Activated CD8-positive, alpha-beta T cell treated with anti-CD3 and anti-CD28 coated beads for 36 hours (primary cell): ENCODE measurements at regions not wholly inside any gene's neighbourhood (a gene's known extent, or its start where the extent isn't known, plus 50 kb on each side); places are given as distances from the start of the nearest gene placed in this dataset.

Source experiments
- ATAC-seq: fragments of 200-7000 bp; cut with Tn5 transposase; one replicate; pipeline ENCODE4 v1.10.0; 2021; ENCODE audit warnings: mild to moderate bottlenecking, moderate library complexity
- CTCF ChIA-PET: fragments of 350-600 bp; sonication (Branson Sonifier 250); formaldehyde crosslinking; loops from one replicate; lab custom pipeline; 2021; ENCODE audit warnings: antibody characterized with exemption; lab: Charles Lee
- POLR2A ChIA-PET: fragments of 350-600 bp; sonication (Branson Sonifier 250); formaldehyde crosslinking; loops from one replicate; lab custom pipeline; 2021; ENCODE audit warnings: antibody characterized with exemption; lab: Charles Lee
- DNase-seq: peaks from one replicate; pipeline ENCODE4 v3.0.0-alpha.2; 2020
- H3K27ac Mint-ChIP-seq: one replicate; pipeline ENCODE4 v1.8.0; 2021; ENCODE audit warnings: mild to moderate bottlenecking, mixed read lengths
- H3K27me3 Mint-ChIP-seq: one replicate; pipeline ENCODE4 v1.8.0; 2021; ENCODE audit warnings: mixed read lengths
- H3K36me3 Mint-ChIP-seq: one replicate; pipeline ENCODE4 v1.8.0; 2021; ENCODE audit warnings: low read depth, mixed read lengths
- H3K4me1 Mint-ChIP-seq: one replicate; pipeline ENCODE4 v1.8.0; 2021; ENCODE audit warnings: low read depth, mixed read lengths
- H3K4me3 Mint-ChIP-seq: one replicate; pipeline ENCODE4 v1.8.0; 2021; ENCODE audit warnings: mild to moderate bottlenecking, moderate library complexity, mixed read lengths
- H3K9me3 Mint-ChIP-seq: one replicate; pipeline ENCODE4 v1.8.0; 2021; ENCODE audit warnings: mixed read lengths
- CTCF ChIP-seq: fragments of 200-600 bp; IDR thresholded peaks from one replicate; pipeline ENCODE4 v1.8.0; 2022; ENCODE audit warnings: antibody characterized with exemption, mild to moderate bottlenecking
- intact Hi-C: fragments of 100-400 bp; cut with micrococcal nuclease; formaldehyde crosslinking; loops from one replicate; pipeline ENCODE4 v1.10.0; 2022

DNA sequence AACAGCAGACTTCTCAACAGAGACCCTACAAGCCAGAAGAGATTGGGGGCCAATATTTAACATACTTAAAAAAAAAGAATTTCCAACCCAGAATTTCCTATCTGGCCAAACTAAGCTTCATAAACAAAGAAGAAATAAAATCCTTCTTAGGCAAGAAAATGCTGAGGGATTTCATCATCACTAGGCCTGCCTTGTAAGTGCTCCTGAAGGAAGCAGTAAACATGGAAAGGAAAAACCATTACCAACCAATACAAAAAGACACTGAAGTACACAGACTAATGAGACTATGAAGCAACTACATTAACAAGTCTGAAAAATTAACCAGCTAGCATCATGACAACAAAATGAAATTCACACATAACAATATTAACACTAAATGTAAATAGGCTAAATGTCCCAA, 947.9 kb upstream of the CHORDC1 start:
- ATAC-seq (no peak), DNase-seq (no peak)
- H3K4me1 Mint-ChIP-seq = no peaks in the 10 kb centered on the region
- no peak overlapping the region for H3K27ac Mint-ChIP-seq
- intact Hi-C loops = no loop called here
- POLR2A ChIA-PET = no interaction called here
- H3K4me3 Mint-ChIP-seq = no peak overlapping the region
- no peaks in the 10 kb centered on the region for H3K36me3 Mint-ChIP-seq
- CTCF ChIA-PET = no interaction called here
- no peaks in the 10 kb centered on the region for H3K27me3 Mint-ChIP-seq
- peaks cover 7% of the 10 kb centered on the region for H3K9me3 Mint-ChIP-seq
- no peak for TF ChIP-seq CTCF

DNA sequence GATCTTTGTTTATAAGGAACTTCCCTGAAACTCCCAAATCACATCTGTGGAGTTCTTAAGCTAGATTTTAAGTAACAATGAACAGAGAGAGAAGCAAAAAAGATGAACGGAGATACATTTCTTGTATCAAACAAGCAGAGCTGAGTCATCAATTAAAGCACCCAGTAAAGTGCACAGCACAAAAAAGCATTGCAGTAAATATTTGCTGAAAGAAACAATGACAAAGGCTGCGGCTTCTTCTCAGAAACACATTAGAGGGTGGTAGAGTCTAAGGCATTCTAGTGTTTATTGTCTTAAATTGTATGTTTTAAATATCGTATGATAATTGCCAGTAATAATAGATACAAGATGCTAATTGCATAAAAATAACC, 941.6 kb upstream of the CHORDC1 start:
- Mint-ChIP-seq H3K4me3 (no peak overlapping the region), H3K9me3 (peaks cover 2% of the 10 kb centered on the region), H3K36me3 (no peaks in the 10 kb centered on the region), H3K27ac (no peak overlapping the region), H3K27me3 (no peaks in the 10 kb centered on the region), H3K4me1 (no peaks in the 10 kb centered on the region)
- ChIA-PET POLR2A (no interaction called here), CTCF (no interaction called here)
- DNase-seq = no peak
- ATAC-seq = no peak
- TF ChIP-seq CTCF = no peak
- intact Hi-C loops = no loop called here

DNA sequence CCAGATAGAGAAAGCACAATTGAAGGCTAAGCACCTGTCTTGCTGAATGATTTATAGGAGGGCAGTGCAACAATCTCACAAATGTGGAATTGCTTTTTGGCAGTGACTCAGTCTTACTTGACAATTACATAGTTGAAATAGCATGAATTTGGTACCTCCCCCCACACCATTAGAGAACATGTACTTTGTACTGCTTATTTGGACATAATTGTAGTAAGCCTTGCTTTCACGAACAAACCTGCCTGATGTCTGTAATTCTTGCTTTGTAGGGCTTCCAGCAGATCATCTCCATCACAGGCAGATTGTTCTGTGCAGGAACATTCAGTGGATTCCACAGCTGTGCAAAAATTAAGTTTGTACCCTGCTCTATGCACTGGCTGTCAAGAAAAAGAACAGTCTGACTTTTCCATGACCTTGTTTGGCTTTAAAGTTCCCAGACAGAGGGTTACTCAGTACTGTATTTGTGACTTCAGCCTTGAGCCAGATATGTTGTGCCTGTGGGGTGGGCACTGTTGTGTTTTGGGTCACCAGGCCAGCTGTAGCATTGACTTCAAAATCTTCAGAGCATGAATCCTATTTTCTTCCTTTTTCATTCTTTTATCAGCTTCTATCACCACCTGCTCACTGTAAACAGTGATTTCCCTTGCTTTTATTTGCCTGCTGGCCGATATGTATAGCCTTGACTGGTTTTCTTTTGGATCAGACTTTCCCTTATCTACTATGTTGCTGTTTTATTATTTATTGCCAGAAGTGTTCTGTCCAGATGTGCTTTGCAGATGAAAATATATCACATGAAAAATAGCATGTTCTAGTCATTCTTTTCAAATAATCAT, 941.0 kb upstream of the CHORDC1 start:
- H3K36me3 Mint-ChIP-seq = no peaks in the 10 kb centered on the region
- H3K4me3 Mint-ChIP-seq = no peak overlapping the region
- ChIA-PET POLR2A (no interaction called here), CTCF (interaction anchor here (0.6 kb wide), 1 partner anchor 23 kb away, joined by 3 read pairs; no protein-coding TSS in a partner anchor)
- H3K27ac Mint-ChIP-seq = no peak overlapping the region
- no peak for TF ChIP-seq CTCF
- ATAC-seq = no peak
- H3K4me1 Mint-ChIP-seq = no peaks in the 10 kb centered on the region
- intact Hi-C loops = no loop called here
- peaks cover 2% of the 10 kb centered on the region for H3K9me3 Mint-ChIP-seq
- no peaks in the 10 kb centered on the region for H3K27me3 Mint-ChIP-seq
- no peak for DNase-seq

GRCh38 chr11:91160661-91161060, 937.8 kb upstream of the CHORDC1 start:
- Mint-ChIP-seq H3K4me3 (no peak overlapping the region), H3K27ac (no peak overlapping the region), H3K4me1 (no peaks in the 10 kb centered on the region), H3K9me3 (peaks cover 5% of the 10 kb centered on the region), H3K36me3 (no peaks in the 10 kb centered on the region), H3K27me3 (no peaks in the 10 kb centered on the region)
- intact Hi-C loops = no loop called here
- ChIA-PET POLR2A (no interaction called here), CTCF (no interaction called here)
- no peak for TF ChIP-seq CTCF
- ATAC-seq = no peak
- DNase-seq = no peak

GRCh38 chr11:91158891-91159537, 936.2 kb upstream of the CHORDC1 start:
- no peaks in the 10 kb centered on the region for H3K36me3 Mint-ChIP-seq

More at GRCh38 chr11:91158891-91159537, 936.2 kb upstream of the CHORDC1 start:
- intact Hi-C loops = no loop called here
- H3K27ac Mint-ChIP-seq = no peak overlapping the region
- H3K4me1 Mint-ChIP-seq = no peaks in the 10 kb centered on the region
- DNase-seq (no peak), ATAC-seq (no peak)
- peaks cover 5% of the 10 kb centered on the region for H3K9me3 Mint-ChIP-seq
- no peak for TF ChIP-seq CTCF
- ChIA-PET POLR2A (no interaction called here), CTCF (no interaction called here)
- H3K4me3 Mint-ChIP-seq = no peak overlapping the region
- no peaks in the 10 kb centered on the region for H3K27me3 Mint-ChIP-seq
